Lower lobe of right lung (tissue), 2 donors: ENCODE measurements at regions not wholly inside any gene's neighbourhood (a gene's known extent, or its start where the extent isn't known, plus 50 kb on each side); places are given as distances from the start of the nearest gene placed in this dataset.

Experiments
- ATAC-seq, 2 donors: fragments of 200-7000 bp; cut with Tn5 transposase; one replicate each; pipeline ENCODE4 v1.9.1; 2020 to 2022; ENCODE audit warnings: mild to moderate bottlenecking in 2 of 2, moderate library complexity in 2 of 2
- DNase-seq: peaks from one replicate; pipeline ENCODE4 v3.0.0-alpha.2; 2020
- H3K27ac ChIP-seq: fragments of 200-600 bp; one replicate; pipeline ENCODE4 v1.8.0; 2022
- H3K27me3 ChIP-seq: fragments of 200-600 bp; one replicate; pipeline ENCODE4 v1.8.0; 2022; ENCODE audit warnings: low read depth
- H3K36me3 ChIP-seq: fragments of 200-600 bp; one replicate; pipeline ENCODE4 v1.8.0; 2022; ENCODE audit warnings: mild to moderate bottlenecking
- H3K4me1 ChIP-seq: fragments of 200-600 bp; one replicate; pipeline ENCODE4 v1.8.0; 2022
- H3K4me3 ChIP-seq: fragments of 200-600 bp; one replicate; pipeline ENCODE4 v1.8.0; 2022; ENCODE audit warnings: mild to moderate bottlenecking
- H3K9me3 ChIP-seq: fragments of 200-600 bp; one replicate; pipeline ENCODE4 v1.8.0; 2022
- intact Hi-C: fragments of 100-400 bp; cut with DNase I; formaldehyde crosslinking; loops from one replicate; pipeline ENCODE4 v1.11.0; 2022
- TF ChIP-seq, protein P1 (sequence below): fragments of 200-600 bp; IDR thresholded peaks from one replicate; pipeline ENCODE4 v1.8.0; 2022; ENCODE audit warnings: antibody characterized with exemption, mild to moderate bottlenecking
- donor health status: DM: no; HTN: yes; CAD: no; lungs with severe emphysema.

DNA sequence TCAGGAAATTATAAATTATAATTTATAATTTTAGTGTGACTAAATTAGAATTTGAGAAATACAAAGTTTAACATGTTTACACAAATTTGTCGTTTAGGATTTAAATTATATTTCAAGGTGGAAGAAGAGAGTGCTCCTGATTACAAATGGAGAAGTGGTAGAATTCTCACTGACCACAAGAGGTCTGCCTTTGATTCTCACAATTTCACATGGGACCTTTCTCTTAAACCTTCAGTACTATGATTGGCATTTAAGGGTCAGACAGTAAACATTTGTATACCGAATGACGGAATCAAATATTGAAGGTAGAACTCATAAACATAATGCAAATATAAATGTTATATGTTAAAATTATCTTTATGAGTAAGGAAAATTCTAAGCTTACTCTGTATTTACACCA lies 171.7 kb downstream of the SLIT2 start:
- no peaks in the 10 kb centered on the region for H3K9me3 ChIP-seq
- H3K27me3 ChIP-seq = no peaks in the 10 kb centered on the region
- no peaks in the 10 kb centered on the region for H3K36me3 ChIP-seq
- H3K4me3 ChIP-seq = no peak overlapping the region
- DNase-seq (no peak), ATAC-seq (no peak)
- peaks cover 4% of the 10 kb centered on the region for H3K4me1 ChIP-seq
- TF ChIP-seq, protein P1, sequence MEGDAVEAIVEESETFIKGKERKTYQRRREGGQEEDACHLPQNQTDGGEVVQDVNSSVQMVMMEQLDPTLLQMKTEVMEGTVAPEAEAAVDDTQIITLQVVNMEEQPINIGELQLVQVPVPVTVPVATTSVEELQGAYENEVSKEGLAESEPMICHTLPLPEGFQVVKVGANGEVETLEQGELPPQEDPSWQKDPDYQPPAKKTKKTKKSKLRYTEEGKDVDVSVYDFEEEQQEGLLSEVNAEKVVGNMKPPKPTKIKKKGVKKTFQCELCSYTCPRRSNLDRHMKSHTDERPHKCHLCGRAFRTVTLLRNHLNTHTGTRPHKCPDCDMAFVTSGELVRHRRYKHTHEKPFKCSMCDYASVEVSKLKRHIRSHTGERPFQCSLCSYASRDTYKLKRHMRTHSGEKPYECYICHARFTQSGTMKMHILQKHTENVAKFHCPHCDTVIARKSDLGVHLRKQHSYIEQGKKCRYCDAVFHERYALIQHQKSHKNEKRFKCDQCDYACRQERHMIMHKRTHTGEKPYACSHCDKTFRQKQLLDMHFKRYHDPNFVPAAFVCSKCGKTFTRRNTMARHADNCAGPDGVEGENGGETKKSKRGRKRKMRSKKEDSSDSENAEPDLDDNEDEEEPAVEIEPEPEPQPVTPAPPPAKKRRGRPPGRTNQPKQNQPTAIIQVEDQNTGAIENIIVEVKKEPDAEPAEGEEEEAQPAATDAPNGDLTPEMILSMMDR = no peak
- H3K27ac ChIP-seq = no peak overlapping the region
- intact Hi-C loops = loop anchor here (10.0 kb wide), 1 partner anchor 261 kb away; no protein-coding TSS in a partner anchor

DNA sequence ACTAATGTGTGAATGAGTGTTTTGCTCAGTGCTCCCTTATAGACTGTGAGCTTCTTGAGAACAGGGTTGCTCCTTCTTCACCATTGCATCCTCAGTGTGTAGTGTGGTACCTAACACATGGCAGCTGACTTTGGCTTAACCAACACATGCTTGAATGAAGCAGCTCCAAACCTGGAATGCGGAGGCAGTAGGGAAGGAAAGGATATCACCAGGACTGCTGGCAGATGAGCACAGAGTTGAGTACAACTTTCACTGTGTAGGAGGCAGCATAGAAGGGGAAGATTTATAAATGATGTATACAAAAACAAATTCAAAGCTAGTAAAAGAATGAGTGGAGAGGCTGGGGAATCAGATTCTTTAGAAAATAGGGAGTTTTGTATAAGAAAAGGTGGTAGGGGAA lies 174.3 kb downstream of the SLIT2 start:
- ATAC-seq = no peak
- intact Hi-C loops = loop anchor here (10.0 kb wide), 1 partner anchor 259 kb away; no protein-coding TSS in a partner anchor
- TF ChIP-seq, protein P1 = no peak
- no peaks in the 10 kb centered on the region for H3K27me3 ChIP-seq
- H3K27ac ChIP-seq = no peak overlapping the region
- H3K4me3 ChIP-seq = no peak overlapping the region
- peaks cover 8% of the 10 kb centered on the region for H3K4me1 ChIP-seq
- DNase-seq = no peak
- no peaks in the 10 kb centered on the region for H3K9me3 ChIP-seq
- H3K36me3 ChIP-seq = no peaks in the 10 kb centered on the region

DNA sequence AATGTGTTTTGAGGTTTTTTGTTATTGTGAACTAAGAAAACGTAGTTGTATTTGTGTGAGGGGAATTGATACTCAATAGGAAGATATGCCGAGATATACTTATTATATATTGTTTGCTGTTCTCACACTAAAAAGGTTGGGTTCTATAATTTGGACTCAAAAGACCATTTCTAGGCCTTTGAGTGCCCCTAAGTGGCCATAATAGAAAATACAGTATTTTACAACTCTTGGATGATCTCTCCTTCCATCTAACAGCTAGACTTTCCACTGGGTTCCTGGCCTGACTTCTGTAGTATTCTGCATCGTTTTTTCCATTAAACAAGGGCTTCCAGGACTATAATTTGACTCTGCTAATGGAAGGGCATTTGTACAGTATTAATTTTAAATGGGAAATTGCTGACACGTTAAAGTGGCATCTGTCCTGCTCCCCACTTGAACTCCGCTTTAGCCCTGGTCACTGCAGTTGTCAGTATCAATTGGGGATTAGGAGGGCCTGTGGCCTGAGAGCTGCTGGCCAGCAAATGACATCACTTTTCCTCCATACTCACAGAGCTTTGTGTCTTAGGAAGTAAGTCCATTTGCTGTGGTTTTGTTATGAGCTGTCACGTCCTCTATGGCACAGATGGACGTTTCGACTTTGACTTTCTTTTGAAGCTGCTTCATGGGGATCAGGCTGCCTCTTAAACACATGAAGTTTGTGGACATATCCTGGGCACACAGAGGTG lies 176.9 kb downstream of the SLIT2 start:
- peaks cover 8% of the 10 kb centered on the region for H3K4me1 ChIP-seq
- intact Hi-C loops = loop anchor here (10.0 kb wide), 1 partner anchor 256 kb away; no protein-coding TSS in a partner anchor
- DNase-seq (no peak), ATAC-seq (no peak)
- no peak overlapping the region for H3K27ac ChIP-seq
- H3K9me3 ChIP-seq = no peaks in the 10 kb centered on the region
- H3K36me3 ChIP-seq = no peaks in the 10 kb centered on the region
- H3K27me3 ChIP-seq = no peaks in the 10 kb centered on the region
- no peak overlapping the region for H3K4me3 ChIP-seq
- TF ChIP-seq, protein P1 = no peak

DNA sequence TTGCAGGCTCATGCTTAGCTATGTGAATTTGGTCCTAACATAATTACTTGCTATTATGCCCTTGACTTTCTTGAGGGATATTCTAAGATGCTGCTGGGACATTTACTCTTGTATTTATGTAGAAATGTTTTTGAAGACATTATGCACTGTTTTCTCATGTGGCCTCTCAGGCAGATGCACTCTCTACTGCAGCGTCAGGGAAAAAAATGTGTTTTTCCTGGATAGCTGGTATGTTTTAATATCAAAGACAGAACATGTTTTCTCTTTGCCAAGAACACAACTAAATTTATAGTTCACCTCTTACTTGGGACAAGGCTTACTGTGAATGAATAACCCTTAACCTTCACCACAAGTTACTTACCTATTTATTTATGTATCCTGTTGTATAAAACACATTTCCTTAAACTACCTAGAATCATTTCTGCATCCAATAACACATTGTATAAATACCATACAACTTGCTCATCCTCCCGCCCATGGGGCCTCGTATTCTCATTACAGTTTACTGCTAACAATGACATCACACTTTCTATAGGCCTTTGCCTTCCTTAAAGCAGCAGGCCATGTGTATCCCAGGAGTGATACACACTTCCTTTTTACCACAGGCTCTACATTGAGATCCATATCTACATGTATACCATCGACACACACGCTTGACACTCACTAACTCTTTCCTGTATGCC lies 178.7 kb downstream of the SLIT2 start:
- H3K27me3 ChIP-seq = no peaks in the 10 kb centered on the region
- intact Hi-C loops = no loop called here
- H3K36me3 ChIP-seq = no peaks in the 10 kb centered on the region
- TF ChIP-seq, protein P1 = no peak
- H3K4me1 ChIP-seq = peaks cover 8% of the 10 kb centered on the region
- H3K27ac ChIP-seq = no peak overlapping the region
- ATAC-seq (no peak), DNase-seq (no peak)
- H3K4me3 ChIP-seq = no peak overlapping the region
- H3K9me3 ChIP-seq = no peaks in the 10 kb centered on the region

DNA sequence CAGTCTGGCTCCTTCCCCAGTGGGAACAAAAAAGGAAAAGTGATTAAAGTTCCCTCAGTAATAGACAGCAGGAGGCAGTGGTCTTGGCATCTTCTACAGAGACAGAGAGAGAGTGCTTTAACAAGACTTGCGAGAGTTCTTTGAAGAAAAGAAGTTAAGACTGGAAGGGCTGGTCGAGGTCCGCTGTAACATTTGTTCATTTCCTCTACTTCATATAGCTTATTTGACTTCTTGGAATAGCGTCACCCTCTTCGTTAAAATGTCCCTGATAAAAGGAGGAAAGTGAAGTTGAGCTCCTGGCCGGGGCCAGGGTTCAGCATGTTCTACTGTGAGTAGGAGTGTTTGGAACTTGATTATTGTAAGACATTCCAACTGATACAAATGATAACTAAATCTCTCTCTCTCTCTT lies 179.8 kb downstream of the SLIT2 start:
- no peaks in the 10 kb centered on the region for H3K27me3 ChIP-seq
- intact Hi-C loops = no loop called here
- DNase-seq (no peak), ATAC-seq (no peak)
- H3K27ac ChIP-seq = no peak overlapping the region
- TF ChIP-seq, protein P1 = no peak
- H3K36me3 ChIP-seq = no peaks in the 10 kb centered on the region
- H3K9me3 ChIP-seq = no peaks in the 10 kb centered on the region
- H3K4me3 ChIP-seq = no peak overlapping the region
- H3K4me1 ChIP-seq = peaks cover 8% of the 10 kb centered on the region
